Posterior cingulate gyrus (tissue), 11 donors: ENCODE measurements at regions not wholly inside any gene's neighbourhood (a gene's known extent, or its start where the extent isn't known, plus 50 kb on each side); places are given as distances from the start of the nearest gene placed in this dataset.

Experiments
- DNase-seq, 10 donors: peaks; one replicate each; pipeline versions ENCODE4 v3.0.0 to v3.0.0-alpha.2; 2020 to 2021; ENCODE audit warnings: mixed read lengths in 3 of 10
- intact Hi-C: fragments of 100-400 bp; cut with DNase I; formaldehyde crosslinking; loops from one replicate; pipeline ENCODE4 v1.15.1; 2023

- intact Hi-C loops = no loop called here
- DNase-seq = no peak
Observed at GRCh38 chr2:204090021-204090420, 153.5 kb downstream of the ICOS start.

GRCh38 chr2:204104811-204105210 lies 168.2 kb downstream of the ICOS start:
- no peak for DNase-seq
- intact Hi-C loops = no loop called here

GRCh38 chr2:204108330-204108751 lies 171.8 kb downstream of the ICOS start:
- DNase-seq = no peak
- intact Hi-C loops = no loop called here

- intact Hi-C loops = no loop called here
- no peak for DNase-seq
Observed at GRCh38 chr2:204108781-204109295, 172.3 kb downstream of the ICOS start.

- DNase-seq = no peak
- intact Hi-C loops = no loop called here
Observed at GRCh38 chr2:204109681-204110080, 173.1 kb downstream of the ICOS start.

- intact Hi-C loops = no loop called here
- no peak for DNase-seq
Observed at GRCh38 chr2:204110338-204110741, 173.8 kb downstream of the ICOS start.

- intact Hi-C loops = no loop called here
- no peak for DNase-seq
Observed at GRCh38 chr2:204110751-204111516, 174.4 kb downstream of the ICOS start.

GRCh38 chr2:204112084-204112770 lies 175.7 kb downstream of the ICOS start:
- no peak for DNase-seq
- intact Hi-C loops = no loop called here

- DNase-seq = no peak
- intact Hi-C loops = no loop called here
Observed at GRCh38 chr2:204114295-204115136, 178.0 kb downstream of the ICOS start.

- intact Hi-C loops = no loop called here
- peak in 1 of 10 donors; percentile 12 for DNase-seq
Observed at GRCh38 chr2:204115137-204116056, 178.8 kb downstream of the ICOS start.

- intact Hi-C loops = no loop called here
Observed at GRCh38 chr2:204116159-204116792, 179.7 kb downstream of the ICOS start.

GRCh38 chr2:204122425-204122824 lies 185.9 kb downstream of the ICOS start:
- no peak for DNase-seq
- intact Hi-C loops = no loop called here

More at GRCh38 chr2:204116159-204116792, 179.7 kb downstream of the ICOS start:
- DNase-seq = no peak

- DNase-seq = no peak
- intact Hi-C loops = no loop called here
Observed at GRCh38 chr2:204124140-204124750, 187.7 kb downstream of the ICOS start.

- no peak for DNase-seq
- intact Hi-C loops = no loop called here
Observed at GRCh38 chr2:204126705-204127104, 190.1 kb downstream of the ICOS start.

GRCh38 chr2:204127238-204127637 lies 190.7 kb downstream of the ICOS start:
- intact Hi-C loops = no loop called here
- DNase-seq = no peak

- DNase-seq = no peak
- intact Hi-C loops = no loop called here
Observed at GRCh38 chr2:204129591-204130294, 193.2 kb downstream of the ICOS start.

GRCh38 chr2:204131621-204132020 lies 195.1 kb downstream of the ICOS start:
- intact Hi-C loops = no loop called here
- no peak for DNase-seq

- intact Hi-C loops = no loop called here
- no peak for DNase-seq
Observed at GRCh38 chr2:204133476-204133875, 196.9 kb downstream of the ICOS start.
